HG02588 (cell line): ENCODE measurements at regions not wholly inside any gene's neighbourhood (a gene's known extent, or its start where the extent isn't known, plus 50 kb on each side); places are given as distances from the start of the nearest gene placed in this dataset.
"Not testable (repeated sequence)": the region's sequence is repeated elsewhere in the genome, so short reads cannot be mapped to it uniquely, and the experiment has no call there.

Source experiments
- ATAC-seq: cut with Tn5 transposase; IDR thresholded peaks from one replicate; pipeline ENCODE4 v1.9.1; 2021; ENCODE audit warnings: mild to moderate bottlenecking, moderate library complexity; ENCODE audit not compliant: unreplicated experiment

GRCh38 chr4:4115381-4115780, 111.3 kb downstream of the OTOP1 start:
- ATAC-seq: not testable (repeated sequence)

GRCh38 chr4:4116901-4117300, 109.8 kb downstream of the OTOP1 start:
- not testable (repeated sequence) for ATAC-seq

GRCh38 chr4:4134368-4134767, 92.4 kb downstream of the OTOP1 start:
- ATAC-seq: not testable (repeated sequence)

GRCh38 chr4:4136621-4137020, 90.1 kb downstream of the OTOP1 start:
- ATAC-seq: not testable (repeated sequence)
